SK-N-SH (cell line): ENCODE measurements at regions not wholly inside any gene's neighbourhood (a gene's known extent, or its start where the extent isn't known, plus 50 kb on each side); places are given as distances from the start of the nearest gene placed in this dataset.

Source experiments
- CTCF ChIA-PET: fragments of 300-600, 350-600 bp; formaldehyde crosslinking; extraction: SDS; loops from one replicate; lab custom pipeline; 2021; lab: Yijun Ruan, JAX
- POLR2A ChIA-PET: fragments of 350-600 bp; sonication (Branson Sonifier 250); formaldehyde crosslinking; extraction: SDS; loops from one replicate; lab custom pipeline; 2020; ENCODE audit warnings: antibody characterized with exemption, inconsistent platforms; lab: Yijun Ruan, JAX
- DNase-seq: peaks from one replicate; pipeline ENCODE4 v3.0.0; 2012
- H2AFZ ChIP-seq: fragments of 200-600 bp; sonication (generic); 2 replicates; pipeline ENCODE4 v1.8.1; 2016; ENCODE audit warnings: antibody characterized with exemption, mild to moderate bottlenecking, low read depth
- H3F3A ChIP-seq: fragments of 200-600 bp; sonication (generic); replicated peaks from 2 replicates; pipeline ENCODE3; 2016; ENCODE audit warnings: antibody characterized with exemption, mild to moderate bottlenecking; ENCODE audit not compliant: insufficient read depth
- H3K27ac ChIP-seq, 2 experiments: fragments of 200-500 bp in 1 of 2; fragments of 200-600 bp in 1 of 2; sonication (Bioruptor generic) in 1 of 2; sonication (generic), shearing (Covaris generic) in 1 of 2; 2 replicates each; pipeline versions ENCODE4 v1.5.1 to v1.6.1; 2014 to 2016; ENCODE audit warnings: low read depth in 2 of 2, inconsistent platforms in 1 of 2, low read length in 1 of 2, mild to moderate bottlenecking in 1 of 2, mixed read lengths in 1 of 2
- H3K27me3 ChIP-seq: fragments of 200-600 bp; sonication (generic), shearing (Covaris generic); 2 replicates; pipeline ENCODE4 v1.6.1; 2016; ENCODE audit warnings: mixed run types; ENCODE audit not compliant: insufficient read depth
- H3K36me3 ChIP-seq, 2 experiments: fragments of 200-500 bp in 1 of 2; fragments of 200-600 bp in 1 of 2; sonication (Bioruptor generic) in 1 of 2; sonication (generic) in 1 of 2; replicated peaks in 1 of 2; 2 replicates each; pipeline versions ENCODE3 to v1.5.1; 2014 to 2016; ENCODE audit warnings: low read length in 1 of 2, mild to moderate bottlenecking in 1 of 2; ENCODE audit not compliant: insufficient read depth in 2 of 2, control insufficient read depth in 1 of 2
- H3K4me1 ChIP-seq, 2 experiments: fragments of 200-500 bp in 1 of 2; fragments of 200-600 bp in 1 of 2; sonication (Bioruptor generic) in 1 of 2; sonication (generic), shearing (Covaris generic) in 1 of 2; 2 replicates each; pipeline versions ENCODE4 v1.5.1 to v1.6.1; 2014 to 2016; ENCODE audit warnings: low read depth in 1 of 2, low read length in 1 of 2, mixed run types in 1 of 2; ENCODE audit not compliant: insufficient read depth in 2 of 2, control insufficient read depth in 1 of 2
- H3K4me2 ChIP-seq: fragments of 200-600 bp; sonication (generic), shearing (Covaris generic); 2 replicates; pipeline ENCODE4 v1.6.1; 2017; ENCODE audit warnings: mixed run types
- H3K4me3 ChIP-seq, 2 experiments: fragments of 200-500 bp in 1 of 2; fragments of 200-600 bp in 1 of 2; sonication (Bioruptor generic) in 1 of 2; sonication (generic), shearing (Covaris generic) in 1 of 2; 2 replicates each; pipeline versions ENCODE4 v1.5.1 to v1.8.1; 2014 to 2016; ENCODE audit warnings: low read depth in 2 of 2, inconsistent platforms in 1 of 2, low read length in 1 of 2, mild to moderate bottlenecking in 1 of 2, mixed read lengths in 1 of 2, moderate library complexity in 1 of 2
- H3K79me2 ChIP-seq: fragments of 200-600 bp; sonication (generic); 2 replicates; pipeline ENCODE4 v1.8.1; 2017; ENCODE audit warnings: mild to moderate bottlenecking; ENCODE audit not compliant: insufficient read depth
- H3K9ac ChIP-seq: fragments of 200-600 bp; sonication (generic); 2 replicates; pipeline ENCODE4 v1.6.1; 2017; ENCODE audit warnings: mixed run types
- H3K9me2 ChIP-seq: fragments of 200-600 bp; sonication (generic); 2 replicates; pipeline ENCODE4 v1.6.1; 2017; ENCODE audit warnings: mixed run types
- H3K9me3 ChIP-seq: fragments of 200-600 bp; sonication (generic); 2 replicates; pipeline ENCODE4 v1.6.1; 2017; ENCODE audit warnings: mixed run types, mild to moderate bottlenecking, moderate library complexity
- H4K20me1 ChIP-seq: fragments of 200-600 bp; sonication (generic); 2 replicates; pipeline ENCODE4 v1.6.1; 2017; ENCODE audit warnings: mild to moderate bottlenecking, mixed run types; ENCODE audit not compliant: insufficient read depth
- EP300 ChIP-seq, 2 experiments: IDR thresholded peaks; 2 replicates each; pipeline versions ENCODE4 v1.4.0 to v1.6.1; 2012; ENCODE audit warnings: borderline replicate concordance in 1 of 2, low read depth in 1 of 2, low read length in 1 of 2
- FOXJ3 ChIP-seq: sonication (generic); formaldehyde crosslinking; IDR thresholded peaks from 2 replicates; pipeline ENCODE4 v1.5.1; 2020; ENCODE audit warnings: mild to moderate bottlenecking, missing genetic modification reagents
- GABPA ChIP-seq: IDR thresholded peaks from 2 replicates; pipeline ENCODE4 v1.4.0; 2012; ENCODE audit warnings: low read depth, mild to moderate bottlenecking
- GATA2 ChIP-seq: sonication (generic); formaldehyde crosslinking; IDR thresholded peaks from 2 replicates; pipeline ENCODE4 v1.5.0; 2020; ENCODE audit warnings: mild to moderate bottlenecking, missing genetic modification reagents
- JUND ChIP-seq: IDR thresholded peaks from 2 replicates; pipeline ENCODE4 v1.4.0; 2012
- MAX ChIP-seq: IDR thresholded peaks from 2 replicates; pipeline ENCODE4 v1.4.0; 2012; ENCODE audit warnings: low read depth
- MEF2A ChIP-seq: IDR thresholded peaks from 2 replicates; pipeline ENCODE4 v1.4.0; 2012; ENCODE audit warnings: low read depth, borderline replicate concordance
- MXI1 ChIP-seq: IDR thresholded peaks from 2 replicates; pipeline ENCODE4 v1.6.1; 2012; ENCODE audit warnings: mild to moderate bottlenecking, low read depth, low read length, improper control_type of control experiment
- NFIC ChIP-seq: IDR thresholded peaks from 2 replicates; pipeline ENCODE4 v1.4.0; 2012; ENCODE audit warnings: borderline replicate concordance
- REST ChIP-seq: IDR thresholded peaks from 2 replicates; pipeline ENCODE4 v1.6.1; 2012; ENCODE audit warnings: mild to moderate bottlenecking, low read depth, low read length, moderate library complexity
- RFX5 ChIP-seq: IDR thresholded peaks from 2 replicates; pipeline ENCODE4 v1.6.1; 2012; ENCODE audit warnings: mild to moderate bottlenecking, improper control_type of control experiment, low read length
- RXRA ChIP-seq: IDR thresholded peaks from 2 replicates; pipeline ENCODE4 v1.4.0; 2012; ENCODE audit warnings: low read depth, mild to moderate bottlenecking, borderline replicate concordance
- SMC3 ChIP-seq: IDR thresholded peaks from 2 replicates; pipeline ENCODE4 v1.6.1; 2012; ENCODE audit warnings: low read depth, low read length, improper control_type of control experiment
- TCF12 ChIP-seq: IDR thresholded peaks from 2 replicates; pipeline ENCODE4 v1.4.0; 2012
- TEAD4 ChIP-seq: IDR thresholded peaks from 2 replicates; pipeline ENCODE4 v1.4.0; 2012; ENCODE audit warnings: mild to moderate bottlenecking, borderline replicate concordance; ENCODE audit not compliant: insufficient read depth
- USF2 ChIP-seq: fragments of 150-350 bp; IDR thresholded peaks from 2 replicates; pipeline ENCODE4 v1.6.1; 2017; ENCODE audit warnings: antibody characterized with exemption, low read length, low read depth, borderline replicate concordance
- YY1 ChIP-seq: IDR thresholded peaks from 2 replicates; pipeline ENCODE4 v1.4.0; 2012; ENCODE audit warnings: low read depth, mild to moderate bottlenecking
- ZBTB33 ChIP-seq: IDR thresholded peaks from 2 replicates; pipeline ENCODE4 v1.4.0; 2012; ENCODE audit warnings: low read depth, borderline replicate concordance
- WGBS: methylation state at CpG from one replicate; pipeline ENCODE4 v1.1.6; 2017; ENCODE audit warnings: low lambda C conversion rate; 5-methylcytosine and 5-hydroxymethylcytosine counted together

- no peak for TF ChIP-seq ZBTB33
- no peak for TF ChIP-seq MAX
- no peak for TF ChIP-seq RXRA
- no peak for TF ChIP-seq SMC3
- TF ChIP-seq, all 33 proteins: peak for 0
Observed at GRCh38 chr11:87604350-87604749, 566.6 kb downstream of the TMEM135 start (continued).

GRCh38 chr11:87603887-87604286 lies 566.2 kb downstream of the TMEM135 start:
- Histone ChIP-seq H3K4me3 (no peak overlapping the region), H2AFZ (no peak overlapping the region), H3K4me1 (no peaks in the 10 kb centered on the region), H3K9ac (no peak overlapping the region), H3K79me2 (no peaks in the 10 kb centered on the region), H3K4me2 (no peak overlapping the region), H4K20me1 (no peaks in the 10 kb centered on the region), H3F3A (no peaks in the 10 kb centered on the region), H3K27ac (no peak overlapping the region), H3K36me3 (no peaks in the 10 kb centered on the region), H3K9me2 (no peaks in the 10 kb centered on the region), H3K27me3 (no peaks in the 10 kb centered on the region), H3K9me3 (no peaks in the 10 kb centered on the region)
- WGBS = 37% methylated on average over 2 of the region's 2 CpGs
- DNase-seq = no peak
- CTCF ChIA-PET = no interaction called here
- no peak for TF ChIP-seq GABPA
- TF ChIP-seq TEAD4 = no peak
- no peak for TF ChIP-seq TCF12
- TF ChIP-seq EP300 (IDR thresholded peaks at IDR 0.05; ENCODE audit: borderline replicate concordance in 1 of 2, low read depth in 1 of 2, low read length in 1 of 2) = no peak
- no peak for TF ChIP-seq GATA2 (CRISPR knock-in tag)
- no peak for TF ChIP-seq MXI1
- TF ChIP-seq SMC3 = no peak
- TF ChIP-seq MEF2A = no peak
- TF ChIP-seq USF2 = no peak
- no peak for TF ChIP-seq JUND
- no peak for TF ChIP-seq FOXJ3
- TF ChIP-seq YY1 = no peak
- no peak for TF ChIP-seq REST
- TF ChIP-seq RFX5 = no peak
- TF ChIP-seq NFIC = no peak
- POLR2A ChIA-PET = interaction anchor here (0.6 kb wide), 1 partner anchor 908 kb away, joined by 3 read pairs; no protein-coding TSS in a partner anchor
